ENCODE measurements at regions not wholly inside any gene's neighbourhood (a gene's known extent, or its start where the extent isn't known, plus 50 kb on each side); places are given as distances from the start of the nearest gene placed in this dataset.

DNA sequence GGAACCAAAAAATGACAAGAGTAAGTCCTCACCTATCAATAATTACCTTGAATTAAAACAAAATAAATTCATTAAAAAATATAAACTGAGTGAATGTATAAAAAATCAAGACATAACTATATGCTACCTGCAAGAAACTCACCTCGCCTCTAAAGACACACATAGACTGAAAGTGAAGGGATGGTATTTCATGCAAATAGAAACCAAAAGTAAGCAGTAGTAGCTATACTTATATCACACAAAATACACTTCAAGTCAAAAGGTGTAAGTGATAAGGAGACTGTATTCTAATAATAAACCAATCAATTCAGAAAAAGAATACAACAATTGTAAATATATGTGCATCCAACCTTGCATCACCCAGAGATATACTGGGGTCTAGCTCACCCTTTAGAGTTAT is 332.6 kb downstream of the SH2D4B start (continued):
- TF ChIP-seq, protein P1, sequence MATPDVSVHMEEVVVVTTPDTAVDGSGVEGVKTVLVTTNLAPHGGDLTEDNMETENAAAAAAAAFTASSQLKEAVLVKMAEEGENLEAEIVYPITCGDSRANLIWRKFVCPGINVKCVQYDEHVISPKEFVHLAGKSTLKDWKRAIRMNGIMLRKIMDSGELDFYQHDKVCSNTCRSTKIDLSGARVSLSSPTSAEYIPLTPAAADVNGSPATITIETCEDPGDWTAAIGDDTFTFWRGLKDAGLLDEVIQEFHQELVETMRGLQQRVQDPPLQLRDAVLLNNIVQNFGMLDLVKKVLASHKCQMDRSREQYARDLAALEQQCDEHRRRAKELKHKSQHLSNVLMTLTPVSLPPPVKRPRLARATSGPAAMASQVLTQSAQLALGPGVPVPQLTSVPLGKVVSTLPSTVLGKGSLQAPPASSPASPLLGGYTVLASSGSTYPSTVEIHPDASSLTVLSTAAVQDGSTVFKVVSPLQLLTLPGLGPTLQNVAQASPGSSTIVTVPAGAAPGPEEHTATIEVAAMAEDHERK (CRISPR knock-in tag; IDR thresholded peaks at IDR 0.05; ENCODE audit: low read depth): no peak
- TF ChIP-seq MED13 (CRISPR knock-in tag; IDR thresholded peaks at IDR 0.05) (no peak), ARID2 (CRISPR knock-in tag; IDR thresholded peaks at IDR 0.05; ENCODE audit: borderline replicate concordance) (no peak), MXD3 (CRISPR knock-in tag; IDR thresholded peaks at IDR 0.05) (no peak), ZNF17 (CRISPR knock-in tag; IDR thresholded peaks at IDR 0.05) (no peak), LRRFIP1 (CRISPR knock-in tag; conservative IDR thresholded peaks at IDR 0.05) (no peak)

- H3K4me1 ChIP-seq (ENCODE audit: insufficient read depth, low read length): no peaks in the 10 kb centered on the region
- in situ Hi-C loops (cut with HindIII; ENCODE audit: extremely low pct_ligation_motif_present, low pct_unique_long_range_greater_than_20kb): no loop called here
- no peak overlapping the region for H3K9ac ChIP-seq (ENCODE audit: insufficient read depth, low read depth, low read length)
- H2AFZ ChIP-seq (ENCODE audit: low read length): no peak overlapping the region
- no peaks in the 10 kb centered on the region for H4K20me1 ChIP-seq (ENCODE audit: insufficient read depth, low read length)
- no peak overlapping the region for H3K27ac ChIP-seq (ENCODE audit: extremely low read length, insufficient read depth, low read length)
- no peaks in the 10 kb centered on the region for H3K79me2 ChIP-seq (ENCODE audit: insufficient read depth, low read length)
- no peak for FAIRE-seq
- ATAC-seq: no peak
- intact Hi-C loops (cut with micrococcal nuclease; ENCODE audit: unreplicated experiment): no loop called here
- ChIA-PET CTCF (ENCODE audit: low intra/inter-chr PET ratio, low total read pairs) (no interaction called here), POLR2A (no interaction called here)
- peaks cover 6% of the 10 kb centered on the region; the same call in 1 of the 2 replicates for H3K9me3 ChIP-seq (ENCODE audit: low read length)
- H3K36me3 ChIP-seq (replicated peaks in 1 of 2; ENCODE audit: control insufficient read depth in 1 of 2, insufficient read depth in 2 of 2, low read length in 2 of 2): no peaks in the 10 kb centered on the region
- H3K4me2 ChIP-seq (ENCODE audit: low read depth, low read length): no peak overlapping the region
- BruUV-seq (replicated peaks): no TSS peak
- H3K27me3 ChIP-seq (ENCODE audit: control insufficient read depth in 1 of 2, insufficient read depth in 2 of 2, low read length in 2 of 2): no peaks in the 10 kb centered on the region
- no peak for TF ChIP-seq ZNF460 (CRISPR knock-in tag; IDR thresholded peaks at IDR 0.05; ENCODE audit: borderline replicate concordance)
- TF ChIP-seq ZMYM2 (CRISPR knock-in tag; IDR thresholded peaks at IDR 0.05): no peak
- TF ChIP-seq GZF1 (CRISPR knock-in tag; IDR thresholded peaks at IDR 0.05): no peak
- TF ChIP-seq ZNF180 (CRISPR knock-in tag; IDR thresholded peaks at IDR 0.05; ENCODE audit: borderline replicate concordance, low read depth): no peak
- TF ChIP-seq, protein P2, sequence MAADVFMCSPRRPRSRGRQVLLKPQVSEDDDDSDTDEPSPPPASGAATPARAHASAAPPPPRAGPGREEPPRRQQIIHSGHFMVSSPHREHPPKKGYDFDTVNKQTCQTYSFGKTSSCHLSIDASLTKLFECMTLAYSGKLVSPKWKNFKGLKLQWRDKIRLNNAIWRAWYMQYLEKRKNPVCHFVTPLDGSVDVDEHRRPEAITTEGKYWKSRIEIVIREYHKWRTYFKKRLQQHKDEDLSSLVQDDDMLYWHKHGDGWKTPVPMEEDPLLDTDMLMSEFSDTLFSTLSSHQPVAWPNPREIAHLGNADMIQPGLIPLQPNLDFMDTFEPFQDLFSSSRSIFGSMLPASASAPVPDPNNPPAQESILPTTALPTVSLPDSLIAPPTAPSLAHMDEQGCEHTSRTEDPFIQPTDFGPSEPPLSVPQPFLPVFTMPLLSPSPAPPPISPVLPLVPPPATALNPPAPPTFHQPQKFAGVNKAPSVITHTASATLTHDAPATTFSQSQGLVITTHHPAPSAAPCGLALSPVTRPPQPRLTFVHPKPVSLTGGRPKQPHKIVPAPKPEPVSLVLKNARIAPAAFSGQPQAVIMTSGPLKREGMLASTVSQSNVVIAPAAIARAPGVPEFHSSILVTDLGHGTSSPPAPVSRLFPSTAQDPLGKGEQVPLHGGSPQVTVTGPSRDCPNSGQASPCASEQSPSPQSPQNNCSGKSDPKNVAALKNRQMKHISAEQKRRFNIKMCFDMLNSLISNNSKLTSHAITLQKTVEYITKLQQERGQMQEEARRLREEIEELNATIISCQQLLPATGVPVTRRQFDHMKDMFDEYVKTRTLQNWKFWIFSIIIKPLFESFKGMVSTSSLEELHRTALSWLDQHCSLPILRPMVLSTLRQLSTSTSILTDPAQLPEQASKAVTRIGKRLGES (CRISPR knock-in tag; IDR thresholded peaks at IDR 0.05; ENCODE audit: borderline replicate concordance): no peak
- TF ChIP-seq ZNF205 (CRISPR knock-in tag; IDR thresholded peaks at IDR 0.05): no peak
- no peak for DNase-seq (ENCODE audit: low spot score)
- no peak overlapping the region for H3K4me3 ChIP-seq (replicated peaks in 1 of 3; ENCODE audit: insufficient read depth in 1 of 3, low read depth in 2 of 3, low read length in 3 of 3)
These were observed 333.4 kb downstream of the SH2D4B start for GRCh38 chr10:80871083-80871482.

All from HepG2 (cell line).